ENCODE measurements at regions not wholly inside any gene's neighbourhood (a gene's known extent, or its start where the extent isn't known, plus 50 kb on each side); places are given as distances from the start of the nearest gene placed in this dataset.
"Not testable (repeated sequence)": the region's sequence is repeated elsewhere in the genome, so short reads cannot be mapped to it uniquely, and the experiment has no call there.

GRCh38 chr11:34817812-34818211 lies 98.4 kb downstream of the APIP start:
- TF ChIP-seq CTCF (conservative IDR thresholded peaks at IDR 0.05; ENCODE audit: low read length); EZH2phosphoT487 (IDR thresholded peaks at IDR 0.05; ENCODE audit: borderline replicate concordance): not testable (repeated sequence)
